ENCODE measurements at regions not wholly inside any gene's neighbourhood (a gene's known extent, or its start where the extent isn't known, plus 50 kb on each side); places are given as distances from the start of the nearest gene placed in this dataset.

- TF ChIP-seq CHD7 (IDR thresholded peaks at IDR 0.05; ENCODE audit: insufficient replicate concordance, low read length) (no peak), HDAC6 (IDR thresholded peaks at IDR 0.05; ENCODE audit: low read depth, low read length) (no peak), E2F6 (IDR thresholded peaks at IDR 0.05) (no peak), JUN (IDR thresholded peaks at IDR 0.05; ENCODE audit: low read depth, low read length) (no peak), TAF7 (optimal IDR thresholded peaks at IDR 0.05; ENCODE audit: borderline replicate concordance, low read depth, low read length) (no peak), KDM1A (IDR thresholded peaks at IDR 0.05; ENCODE audit: borderline replicate concordance, low read length) (no peak)
Observed at GRCh38 chr2:9069543-9069942, 66.1 kb upstream of the MBOAT2 start (continued).

Measured in H1 (cell line).